HG02759 (cell line): ENCODE measurements at regions not wholly inside any gene's neighbourhood (a gene's known extent, or its start where the extent isn't known, plus 50 kb on each side); places are given as distances from the start of the nearest gene placed in this dataset.
"Not testable (repeated sequence)": the region's sequence is repeated elsewhere in the genome, so short reads cannot be mapped to it uniquely, and the experiment has no call there.

Experiments
- ATAC-seq: cut with Tn5 transposase; IDR thresholded peaks from one replicate; pipeline ENCODE4 v1.9.1; 2021; ENCODE audit warnings: mild to moderate bottlenecking, moderate library complexity; ENCODE audit not compliant: unreplicated experiment

- no peak for ATAC-seq
These were observed 302.5 kb downstream of the BMPER start for GRCh38 chr7:34207810-34208209.

GRCh38 chr7:34208878-34209621, 303.7 kb downstream of the BMPER start:
- no peak for ATAC-seq

GRCh38 chr7:34211018-34211417, 305.7 kb downstream of the BMPER start:
- ATAC-seq = no peak

- ATAC-seq = no peak
These were observed 312.6 kb downstream of the BMPER start for GRCh38 chr7:34217972-34218371.

GRCh38 chr7:34219153-34219718, 313.9 kb downstream of the BMPER start:
- no peak for ATAC-seq

- ATAC-seq = no peak
These were observed 315.3 kb downstream of the BMPER start for GRCh38 chr7:34220506-34221185.

- ATAC-seq = no peak
These were observed 317.0 kb downstream of the BMPER start for GRCh38 chr7:34222316-34222715.

- ATAC-seq = no peak
These were observed 317.4 kb downstream of the BMPER start for GRCh38 chr7:34222722-34223121.

- ATAC-seq = no peak
These were observed 318.9 kb downstream of the BMPER start for GRCh38 chr7:34224281-34224680.

- ATAC-seq = no peak
These were observed 319.9 kb downstream of the BMPER start for GRCh38 chr7:34225193-34225592.

GRCh38 chr7:34227525-34227924, 322.2 kb downstream of the BMPER start:
- ATAC-seq = no peak

GRCh38 chr7:34235101-34235500, 329.8 kb downstream of the BMPER start:
- ATAC-seq = not testable (repeated sequence)

GRCh38 chr7:34236057-34236456, 330.7 kb downstream of the BMPER start:
- ATAC-seq = no peak

- no peak for ATAC-seq
These were observed 331.6 kb downstream of the BMPER start for GRCh38 chr7:34236839-34237492.

GRCh38 chr7:34237493-34237849, 332.1 kb downstream of the BMPER start:
- ATAC-seq = no peak

GRCh38 chr7:34240417-34240816, 335.1 kb downstream of the BMPER start:
- no peak for ATAC-seq

- ATAC-seq = no peak
These were observed 337.1 kb downstream of the BMPER start for GRCh38 chr7:34242391-34242790.

- no peak for ATAC-seq
These were observed 339.9 kb downstream of the BMPER start for GRCh38 chr7:34245246-34245645.

GRCh38 chr7:34247468-34247867, 342.1 kb downstream of the BMPER start:
- ATAC-seq = no peak

- ATAC-seq = no peak
These were observed 343.9 kb downstream of the BMPER start for GRCh38 chr7:34249192-34249591.

GRCh38 chr7:34260279-34260678, 354.9 kb downstream of the BMPER start:
- no peak for ATAC-seq

- no peak for ATAC-seq
These were observed 357.8 kb downstream of the BMPER start for GRCh38 chr7:34263168-34263567.
